Upper lobe of left lung (tissue), 6 donors: ENCODE measurements at regions not wholly inside any gene's neighbourhood (a gene's known extent, or its start where the extent isn't known, plus 50 kb on each side); places are given as distances from the start of the nearest gene placed in this dataset.

Experiments
- ATAC-seq, 2 donors: fragments of 200-7000 bp; cut with Tn5 transposase; one replicate each; pipeline ENCODE4 v1.9.1; 2022; ENCODE audit warnings: mild to moderate bottlenecking in 2 of 2, moderate library complexity in 2 of 2; ENCODE audit not compliant: low FRiP score in 2 of 2
- DNase-seq, 2 donors: peaks; one replicate each; pipeline ENCODE4 v3.0.0-alpha.2; 2019 to 2020
- H3K27ac ChIP-seq, 4 donors: fragments of 200-600 bp; sonication (generic); one replicate each; pipeline ENCODE4 v1.5.1; 2016 to 2019
- H3K27me3 ChIP-seq, 4 donors: fragments of 200-600 bp; sonication (generic); one replicate each; pipeline ENCODE4 v1.5.1; 2017 to 2019
- H3K36me3 ChIP-seq, 4 donors: fragments of 200-600 bp; sonication (generic); one replicate each; pipeline ENCODE4 v1.5.1; 2016 to 2019
- H3K4me1 ChIP-seq, 4 donors: fragments of 200-600 bp; sonication (generic); one replicate each; pipeline ENCODE4 v1.5.1; 2018 to 2019
- H3K4me3 ChIP-seq, 4 donors: fragments of 200-600 bp; sonication (generic); one replicate each; pipeline ENCODE4 v1.5.1; 2017 to 2019; ENCODE audit warnings: mild to moderate bottlenecking in 2 of 4, moderate library complexity in 1 of 4
- H3K9me3 ChIP-seq, 4 donors: fragments of 200-600 bp; sonication (generic); one replicate each; pipeline ENCODE4 v1.5.1; 2018 to 2019
- EP300 ChIP-seq, 4 donors: sonication (generic); formaldehyde crosslinking; IDR thresholded peaks; one replicate each; pipeline ENCODE4 v1.5.1; 2017; ENCODE audit warnings: antibody characterized with exemption in 4 of 4, control low read depth in 2 of 4
- POLR2A ChIP-seq, 4 donors: fragments of 450-650 bp; IDR thresholded peaks; one replicate each; pipeline ENCODE4 v1.5.1; 2016 to 2017; ENCODE audit warnings: antibody characterized with exemption in 4 of 4, mild to moderate bottlenecking in 2 of 4
- POLR2AphosphoS5 ChIP-seq, 2 donors: sonication (generic); formaldehyde crosslinking; IDR thresholded peaks; one replicate each; pipeline ENCODE4 v1.5.1; 2017; ENCODE audit warnings: antibody characterized with exemption in 2 of 2
- WGBS, 2 donors: methylation state at CpG; one replicate each; pipeline ENCODE4 v1.1.5; 2017 to 2018; 5-methylcytosine and 5-hydroxymethylcytosine counted together
- TF ChIP-seq, protein P1 (sequence below), 6 experiments: fragments of 450-650 bp in 4 of 6; fragments of 200-600 bp in 2 of 6; sonication (generic) in 2 of 6; IDR thresholded peaks; one replicate each; pipeline ENCODE4 v1.5.1; 2016 to 2019; ENCODE audit warnings: antibody characterized with exemption in 6 of 6
- donor health status: DM: no; HTN: no; CAD: no; lungs with moderate emphysema.
- donor health status: DM: no; HTN: yes; CAD: no; lungs with severe emphysema.

DNA sequence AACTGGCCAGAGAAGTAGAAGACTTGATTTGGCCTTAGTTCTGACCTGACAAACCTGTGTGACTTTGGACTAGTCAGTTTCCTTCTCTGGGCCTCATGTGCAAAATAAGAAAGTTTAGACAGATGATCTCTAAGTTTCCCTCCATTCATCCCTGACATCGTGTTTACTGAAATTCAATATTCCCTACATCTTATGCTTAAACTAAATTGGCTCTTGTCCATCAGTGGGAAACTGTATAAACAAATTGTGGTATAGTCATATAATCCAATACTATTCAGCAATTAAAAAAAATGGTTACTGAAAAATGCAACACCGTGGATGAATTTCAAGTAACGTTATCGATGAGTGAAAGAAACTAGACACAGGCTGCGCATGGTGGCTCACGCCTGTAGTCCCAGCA lies 64.4 kb upstream of the HRH1 start:
- DNase-seq (no peak), ATAC-seq (no peak)
- Histone ChIP-seq H3K4me1 (peaks cover 0 to 5% (median 2%) of the 10 kb centered on the region in 4 donors), H3K4me3 (no peak overlapping the region), H3K27ac (no peak overlapping the region), H3K9me3 (no peaks in the 10 kb centered on the region), H3K36me3 (no peaks in the 10 kb centered on the region), H3K27me3 (no peaks in the 10 kb centered on the region)
- TF ChIP-seq POLR2AphosphoS5 (IDR thresholded peaks at IDR 0.05) (no peak), EP300 (IDR thresholded peaks at IDR 0.05) (no peak), POLR2A (IDR thresholded peaks at IDR 0.05) (no peak)
- TF ChIP-seq, protein P1, sequence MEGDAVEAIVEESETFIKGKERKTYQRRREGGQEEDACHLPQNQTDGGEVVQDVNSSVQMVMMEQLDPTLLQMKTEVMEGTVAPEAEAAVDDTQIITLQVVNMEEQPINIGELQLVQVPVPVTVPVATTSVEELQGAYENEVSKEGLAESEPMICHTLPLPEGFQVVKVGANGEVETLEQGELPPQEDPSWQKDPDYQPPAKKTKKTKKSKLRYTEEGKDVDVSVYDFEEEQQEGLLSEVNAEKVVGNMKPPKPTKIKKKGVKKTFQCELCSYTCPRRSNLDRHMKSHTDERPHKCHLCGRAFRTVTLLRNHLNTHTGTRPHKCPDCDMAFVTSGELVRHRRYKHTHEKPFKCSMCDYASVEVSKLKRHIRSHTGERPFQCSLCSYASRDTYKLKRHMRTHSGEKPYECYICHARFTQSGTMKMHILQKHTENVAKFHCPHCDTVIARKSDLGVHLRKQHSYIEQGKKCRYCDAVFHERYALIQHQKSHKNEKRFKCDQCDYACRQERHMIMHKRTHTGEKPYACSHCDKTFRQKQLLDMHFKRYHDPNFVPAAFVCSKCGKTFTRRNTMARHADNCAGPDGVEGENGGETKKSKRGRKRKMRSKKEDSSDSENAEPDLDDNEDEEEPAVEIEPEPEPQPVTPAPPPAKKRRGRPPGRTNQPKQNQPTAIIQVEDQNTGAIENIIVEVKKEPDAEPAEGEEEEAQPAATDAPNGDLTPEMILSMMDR (IDR thresholded peaks at IDR 0.05) = no peak
- 86 to 90% methylated on average over 6 of the region's 6 CpGs for WGBS, 2 donors

- no peaks in the 10 kb centered on the region for H3K36me3 ChIP-seq
- H3K4me1 ChIP-seq = peaks cover 0 to 5% (median 2%) of the 10 kb centered on the region in 4 donors
- H3K4me3 ChIP-seq = no peak overlapping the region
- 32 to 52% methylated on average over 1 of the region's 1 CpG for WGBS, 2 donors
- H3K9me3 ChIP-seq = no peaks in the 10 kb centered on the region
- ATAC-seq (no peak), DNase-seq (no peak)
- H3K27ac ChIP-seq = no peak overlapping the region
- H3K27me3 ChIP-seq = no peaks in the 10 kb centered on the region
- TF ChIP-seq EP300 (IDR thresholded peaks at IDR 0.05) (no peak), POLR2AphosphoS5 (IDR thresholded peaks at IDR 0.05) (no peak), POLR2A (IDR thresholded peaks at IDR 0.05) (no peak)
- TF ChIP-seq, protein P1 (IDR thresholded peaks at IDR 0.05) = no peak
Observed at GRCh38 chr3:11090551-11090950, 63.7 kb upstream of the HRH1 start.

DNA sequence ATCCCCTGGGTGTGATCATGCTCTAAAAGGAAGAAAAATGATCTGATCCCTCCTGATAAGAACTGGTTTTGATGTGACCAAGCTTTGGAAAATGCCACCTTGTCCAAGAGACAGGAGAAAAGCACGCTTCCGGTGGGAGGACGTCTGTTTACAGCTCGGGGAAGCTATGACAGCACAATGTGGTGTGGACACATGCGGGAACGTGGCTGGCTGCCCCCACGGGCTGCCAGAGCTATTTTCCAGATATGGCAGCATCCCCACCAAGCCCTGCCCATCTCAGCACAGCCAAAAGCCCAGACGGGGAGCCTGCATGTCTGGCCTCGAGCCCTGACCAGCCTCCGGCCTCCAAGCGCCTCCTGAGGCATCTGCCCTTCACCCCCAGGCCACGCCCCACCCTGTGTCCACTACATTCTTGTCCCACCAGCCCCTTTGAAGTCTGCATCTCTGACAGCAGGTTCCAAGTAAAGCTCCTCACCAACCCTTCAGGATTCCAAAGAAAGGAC lies 63.2 kb upstream of the HRH1 start:
- Histone ChIP-seq H3K4me1 (peaks cover 0 to 9% (median 3%) of the 10 kb centered on the region in 4 donors), H3K27ac (no peak overlapping the region), H3K27me3 (no peaks in the 10 kb centered on the region), H3K4me3 (no peak overlapping the region), H3K36me3 (no peaks in the 10 kb centered on the region), H3K9me3 (no peaks in the 10 kb centered on the region)
- WGBS, 2 donors = 48 to 64% methylated on average over 11 to 12 of the region's 12 CpGs
- no peak for TF ChIP-seq POLR2A (IDR thresholded peaks at IDR 0.05)
- DNase-seq (peak in 1 of 2 donors; percentile 62), ATAC-seq (peak; percentile 4 to 37)

GRCh38 chr3:11091791-11092190 lies 62.5 kb upstream of the HRH1 start:
- no peak for ATAC-seq
- no peak overlapping the region for H3K27ac ChIP-seq
- H3K4me3 ChIP-seq = no peak overlapping the region
- H3K36me3 ChIP-seq = no peaks in the 10 kb centered on the region
- peak in 1 of 2 donors; percentile 73 for DNase-seq
- H3K4me1 ChIP-seq = peaks cover 4 to 16% (median 10%) of the 10 kb centered on the region in 4 donors
- TF ChIP-seq EP300 (IDR thresholded peaks at IDR 0.05) (no peak), POLR2A (IDR thresholded peaks at IDR 0.05) (no peak), POLR2AphosphoS5 (IDR thresholded peaks at IDR 0.05) (no peak)
- TF ChIP-seq, protein P1 (IDR thresholded peaks at IDR 0.05) = no peak
- no peaks in the 10 kb centered on the region for H3K9me3 ChIP-seq
- no peaks in the 10 kb centered on the region for H3K27me3 ChIP-seq
- 84 to 91% methylated on average over 10 to 13 of the region's 13 CpGs for WGBS, 2 donors

- DNase-seq (peak in 1 of 2 donors; percentile 79), ATAC-seq (no peak)
- H3K9me3 ChIP-seq = no peaks in the 10 kb centered on the region
- peaks cover 5 to 21% (median 12%) of the 10 kb centered on the region in 4 donors for H3K4me1 ChIP-seq
- no peak overlapping the region for H3K4me3 ChIP-seq
- no peak overlapping the region for H3K27ac ChIP-seq
- no peaks in the 10 kb centered on the region for H3K27me3 ChIP-seq
- 88 to 96% methylated on average over 7 to 36 of the region's 36 CpGs for WGBS, 2 donors
- TF ChIP-seq EP300 (IDR thresholded peaks at IDR 0.05) (no peak), POLR2A (IDR thresholded peaks at IDR 0.05) (no peak)
- H3K36me3 ChIP-seq = no peaks in the 10 kb centered on the region
Observed at GRCh38 chr3:11093823-11094340, 60.4 kb upstream of the HRH1 start.

DNA sequence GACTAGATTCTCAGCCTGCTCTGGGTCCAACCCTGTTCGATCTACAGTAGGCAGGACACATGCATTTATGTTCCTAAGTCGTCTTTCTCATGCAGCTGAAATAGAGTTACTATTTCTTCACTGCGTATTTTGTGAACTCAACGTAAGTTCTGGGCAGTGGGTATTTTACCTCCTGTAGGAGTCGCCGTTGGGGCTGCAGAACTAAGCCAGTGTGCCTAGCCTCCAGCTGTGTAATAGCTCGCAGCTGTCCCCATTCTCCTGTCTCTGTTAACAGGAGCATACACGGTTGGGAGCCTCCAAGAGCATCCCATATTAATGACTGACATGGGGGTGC lies 58.4 kb upstream of the HRH1 start:
- Histone ChIP-seq H3K27ac (no peak overlapping the region), H3K4me3 (no peak overlapping the region), H3K27me3 (no peaks in the 10 kb centered on the region), H3K4me1 (peaks cover 5 to 20% (median 11%) of the 10 kb centered on the region in 4 donors), H3K36me3 (no peaks in the 10 kb centered on the region), H3K9me3 (no peaks in the 10 kb centered on the region)
- DNase-seq (no peak), ATAC-seq (peak in 1 of 2 donors; percentile 5)
- WGBS, 2 donors = 78 to 81% methylated on average over 8 of the region's 8 CpGs
- TF ChIP-seq POLR2A (IDR thresholded peaks at IDR 0.05) = no peak
- TF ChIP-seq POLR2AphosphoS5 (IDR thresholded peaks at IDR 0.05) = no peak
- no peak for TF ChIP-seq EP300 (IDR thresholded peaks at IDR 0.05)
- TF ChIP-seq, protein P1 (IDR thresholded peaks at IDR 0.05) = no peak
